ENCODE measurements at regions not wholly inside any gene's neighbourhood (a gene's known extent, or its start where the extent isn't known, plus 50 kb on each side); places are given as distances from the start of the nearest gene placed in this dataset.

DNA sequence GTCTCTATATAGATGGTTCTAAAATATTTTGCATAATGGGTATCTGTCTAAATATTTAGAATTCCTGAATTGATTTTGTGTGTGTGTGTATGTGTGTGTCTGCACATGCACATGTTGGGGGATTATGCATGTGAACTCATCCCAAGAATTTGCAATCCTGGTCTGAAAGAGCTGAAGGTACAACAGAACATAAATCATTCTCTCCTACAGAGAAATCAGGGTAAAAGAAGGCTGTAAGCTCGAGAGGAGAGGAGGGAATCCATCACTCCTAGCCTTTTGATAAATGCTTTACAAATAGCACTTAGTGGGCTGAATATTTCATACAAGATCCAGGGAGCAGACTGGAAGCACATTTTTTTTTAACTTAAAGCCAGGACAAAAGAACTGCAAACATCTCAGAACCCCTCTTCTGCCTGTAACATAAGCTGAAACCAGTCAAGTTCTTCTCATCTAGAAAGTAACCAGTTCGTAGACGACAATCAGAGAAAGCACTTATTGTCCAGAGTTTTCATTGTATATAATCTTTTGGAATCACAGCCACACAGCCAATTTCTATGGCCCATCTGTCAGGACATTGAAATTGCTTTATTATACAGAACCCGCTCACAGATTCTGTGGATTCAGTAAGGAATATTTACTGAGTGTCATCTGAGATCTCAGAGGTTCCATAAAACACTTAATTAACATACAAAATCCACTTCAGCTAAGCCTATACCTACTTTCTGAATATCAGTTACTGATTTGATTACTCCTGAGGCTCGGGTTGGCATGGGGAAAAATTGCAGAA is 541.4 kb upstream of the ZNF462 start:
- H3K27me3 Mint-ChIP-seq (ENCODE audit: low read depth), result no peaks in the 10 kb centered on the region
- TF ChIP-seq, protein P1, sequence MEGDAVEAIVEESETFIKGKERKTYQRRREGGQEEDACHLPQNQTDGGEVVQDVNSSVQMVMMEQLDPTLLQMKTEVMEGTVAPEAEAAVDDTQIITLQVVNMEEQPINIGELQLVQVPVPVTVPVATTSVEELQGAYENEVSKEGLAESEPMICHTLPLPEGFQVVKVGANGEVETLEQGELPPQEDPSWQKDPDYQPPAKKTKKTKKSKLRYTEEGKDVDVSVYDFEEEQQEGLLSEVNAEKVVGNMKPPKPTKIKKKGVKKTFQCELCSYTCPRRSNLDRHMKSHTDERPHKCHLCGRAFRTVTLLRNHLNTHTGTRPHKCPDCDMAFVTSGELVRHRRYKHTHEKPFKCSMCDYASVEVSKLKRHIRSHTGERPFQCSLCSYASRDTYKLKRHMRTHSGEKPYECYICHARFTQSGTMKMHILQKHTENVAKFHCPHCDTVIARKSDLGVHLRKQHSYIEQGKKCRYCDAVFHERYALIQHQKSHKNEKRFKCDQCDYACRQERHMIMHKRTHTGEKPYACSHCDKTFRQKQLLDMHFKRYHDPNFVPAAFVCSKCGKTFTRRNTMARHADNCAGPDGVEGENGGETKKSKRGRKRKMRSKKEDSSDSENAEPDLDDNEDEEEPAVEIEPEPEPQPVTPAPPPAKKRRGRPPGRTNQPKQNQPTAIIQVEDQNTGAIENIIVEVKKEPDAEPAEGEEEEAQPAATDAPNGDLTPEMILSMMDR (IDR thresholded peaks at IDR 0.05; ENCODE audit: unreplicated experiment), result no peak
- H3K27ac Mint-ChIP-seq, result peak overlapping the region; percentile 85
- peaks cover 55% of the 10 kb centered on the region for H3K4me1 Mint-ChIP-seq
- no peak overlapping the region for H3K4me3 Mint-ChIP-seq
- H3K9me3 Mint-ChIP-seq, result no peaks in the 10 kb centered on the region
- no peak for DNase-seq (ENCODE audit: low spot score in 2 of 2, unreplicated experiment in 2 of 2)
- H3K36me3 Mint-ChIP-seq, result no peaks in the 10 kb centered on the region

- peaks cover 3% of the 10 kb centered on the region for H3K9me3 Mint-ChIP-seq
- peaks cover 55% of the 10 kb centered on the region for H3K4me1 Mint-ChIP-seq
- H3K4me3 Mint-ChIP-seq, result no peak overlapping the region
- no peaks in the 10 kb centered on the region for H3K36me3 Mint-ChIP-seq
- DNase-seq (ENCODE audit: low spot score in 2 of 2, unreplicated experiment in 2 of 2), result no peak
- TF ChIP-seq, protein P1 (IDR thresholded peaks at IDR 0.05; ENCODE audit: unreplicated experiment), result no peak
- peak overlapping the region; percentile 85 for H3K27ac Mint-ChIP-seq
- H3K27me3 Mint-ChIP-seq (ENCODE audit: low read depth), result no peaks in the 10 kb centered on the region
These were observed 540.2 kb upstream of the ZNF462 start for GRCh38 chr9:106322706-106323245.

GRCh38 chr9:106324053-106324585 is 538.8 kb upstream of the ZNF462 start:
- no peak for DNase-seq (ENCODE audit: low spot score in 2 of 2, unreplicated experiment in 2 of 2)
- Mint-ChIP-seq H3K4me1 (peaks cover 53% of the 10 kb centered on the region), H3K4me3 (no peak overlapping the region), H3K9me3 (peaks cover 4% of the 10 kb centered on the region), H3K27me3 (ENCODE audit: low read depth) (no peaks in the 10 kb centered on the region), H3K27ac (peak overlapping the region; percentile 74), H3K36me3 (no peaks in the 10 kb centered on the region)
- TF ChIP-seq, protein P1 (IDR thresholded peaks at IDR 0.05; ENCODE audit: unreplicated experiment), result no peak

GRCh38 chr9:106324591-106325280 is 538.2 kb upstream of the ZNF462 start:
- Mint-ChIP-seq H3K36me3 (no peaks in the 10 kb centered on the region), H3K27ac (peak overlapping the region; percentile 74), H3K27me3 (ENCODE audit: low read depth) (no peaks in the 10 kb centered on the region), H3K9me3 (peaks cover 4% of the 10 kb centered on the region), H3K4me1 (peaks cover 51% of the 10 kb centered on the region), H3K4me3 (no peak overlapping the region)
- TF ChIP-seq, protein P1 (IDR thresholded peaks at IDR 0.05; ENCODE audit: unreplicated experiment), result no peak
- no peak for DNase-seq (ENCODE audit: low spot score in 2 of 2, unreplicated experiment in 2 of 2)

GRCh38 chr9:106326493-106326892 is 536.5 kb upstream of the ZNF462 start:
- peaks cover 4% of the 10 kb centered on the region for H3K9me3 Mint-ChIP-seq
- TF ChIP-seq, protein P1 (IDR thresholded peaks at IDR 0.05; ENCODE audit: unreplicated experiment), result no peak
- H3K27me3 Mint-ChIP-seq (ENCODE audit: low read depth), result no peaks in the 10 kb centered on the region
- DNase-seq (ENCODE audit: low spot score in 2 of 2, unreplicated experiment in 2 of 2), result no peak
- no peaks in the 10 kb centered on the region for H3K36me3 Mint-ChIP-seq
- H3K4me3 Mint-ChIP-seq, result no peak overlapping the region
- no peak overlapping the region for H3K27ac Mint-ChIP-seq
- H3K4me1 Mint-ChIP-seq, result peaks cover 48% of the 10 kb centered on the region

Measured in mesothelial cell of epicardium (in vitro differentiated cells).